A673 (cell line): ENCODE measurements at regions not wholly inside any gene's neighbourhood (a gene's known extent, or its start where the extent isn't known, plus 50 kb on each side); places are given as distances from the start of the nearest gene placed in this dataset.

Source experiments
- BruUV-seq: library from RNA; stranded (reverse); fragments of 400-500 nt; replicated peaks from 2 replicates; lab custom pipeline; 2021; lab: Mats Ljungman, UMichigan
- CTCF ChIA-PET: fragments of 300-600 bp; sonication (Branson Sonifier 250); formaldehyde crosslinking; loops from one replicate; lab custom pipeline; 2022; ENCODE audit warnings: antibody characterized with exemption; lab: Charles Lee
- POLR2A ChIA-PET: fragments of 300-600 bp; sonication (Branson Sonifier 250); formaldehyde crosslinking; loops from one replicate; lab custom pipeline; 2022; ENCODE audit warnings: antibody characterized with exemption; ENCODE audit not compliant: low non-redundant PET; lab: Charles Lee
- DNase-seq: peaks from one replicate; pipeline ENCODE4 v3.0.0-alpha.2; 2015; ENCODE audit warnings: low spot score
- H3K27ac ChIP-seq: fragments of 200-600 bp; sonication (generic); 2 replicates; pipeline ENCODE4 v1.5.1; 2016; ENCODE audit warnings: mixed run types, low read depth, mild to moderate bottlenecking, mixed read lengths, antibody characterized with exemption, low read length; ENCODE audit not compliant: poor library complexity, severe bottlenecking
- H3K27me3 ChIP-seq: fragments of 200-600 bp; sonication (generic); replicated peaks from 2 replicates; pipeline ENCODE4 v1.6.1; 2017; ENCODE audit warnings: mixed run types, low read depth, mild to moderate bottlenecking, mixed read lengths, antibody characterized with exemption, low read length; ENCODE audit not compliant: insufficient read depth, poor library complexity
- H3K36me3 ChIP-seq: fragments of 200-600 bp; sonication (generic); 2 replicates; pipeline ENCODE4 v1.6.1; 2016; ENCODE audit warnings: mixed run types, mild to moderate bottlenecking, mixed read lengths, antibody characterized with exemption, low read length; ENCODE audit not compliant: insufficient read depth, poor library complexity, severe bottlenecking
- H3K4me1 ChIP-seq: fragments of 200-600 bp; sonication (generic); 2 replicates; pipeline ENCODE4 v1.6.1; 2017; ENCODE audit warnings: mixed run types, mild to moderate bottlenecking, mixed read lengths, antibody characterized with exemption, low read length; ENCODE audit not compliant: insufficient read depth, poor library complexity, severe bottlenecking
- H3K4me3 ChIP-seq: fragments of 200-600 bp; sonication (generic); 2 replicates; pipeline ENCODE4 v1.5.1; 2016; ENCODE audit warnings: low read depth, mixed run types, mild to moderate bottlenecking, mixed read lengths, low read length; ENCODE audit not compliant: poor library complexity, severe bottlenecking
- H3K9me3 ChIP-seq: fragments of 200-600 bp; sonication (generic); 2 replicates; pipeline ENCODE4 v1.6.1; 2016; ENCODE audit warnings: mixed run types, low read depth, mild to moderate bottlenecking, mixed read lengths, antibody characterized with exemption, low read length; ENCODE audit not compliant: poor library complexity, severe bottlenecking
- EZH2 ChIP-seq: fragments of 200-600 bp; sonication (generic); IDR thresholded peaks from 2 replicates; pipeline ENCODE4 v1.6.1; 2017; ENCODE audit warnings: borderline replicate concordance, low read depth, mild to moderate bottlenecking, mixed read lengths, antibody characterized with exemption, low read length; ENCODE audit not compliant: poor library complexity, severe bottlenecking
- intact Hi-C: fragments of 100-400 bp; cut with micrococcal nuclease; formaldehyde crosslinking; loops from one replicate; pipeline ENCODE4 v1.10.0; 2022; ENCODE audit not compliant: unreplicated experiment
- TF ChIP-seq, protein P1 (sequence below): fragments of 300-800, 200-600 bp; sonication (generic); conservative IDR thresholded peaks from 2 replicates; pipeline ENCODE4 v1.5.1; 2017; ENCODE audit warnings: low read depth, mild to moderate bottlenecking, antibody characterized with exemption, low read length, moderate library complexity, mixed read lengths

DNA sequence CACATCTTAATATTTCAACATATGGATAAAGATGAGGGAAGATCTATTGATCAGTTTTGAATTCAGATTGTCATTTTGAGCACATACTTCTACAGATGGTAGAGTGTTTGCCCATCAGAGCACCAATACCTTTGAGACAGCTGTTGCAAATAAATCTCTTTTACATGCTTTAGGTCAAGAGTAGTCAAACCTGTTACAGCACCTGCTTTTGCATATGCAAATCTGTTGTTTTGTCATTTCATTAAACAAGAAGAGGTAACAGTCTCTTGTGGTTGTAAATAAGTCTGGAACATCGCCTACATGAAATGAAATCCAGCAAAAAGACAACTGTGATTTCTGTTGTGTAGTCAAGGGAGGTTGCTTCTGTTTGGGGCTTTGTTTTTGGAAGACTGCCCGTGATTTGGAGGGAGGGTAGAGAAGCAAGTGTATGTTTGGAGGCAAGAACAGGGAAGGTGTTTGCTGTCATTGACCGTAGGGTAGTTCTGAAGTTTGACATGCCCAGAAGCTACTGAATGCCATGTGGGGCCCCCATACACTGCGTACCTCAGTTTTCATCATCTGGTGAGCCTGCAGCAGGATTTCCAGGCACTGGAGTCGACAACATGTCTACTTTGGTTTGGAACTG is 233.6 kb upstream of the PPP1R3A start:
- TF ChIP-seq, protein P1, sequence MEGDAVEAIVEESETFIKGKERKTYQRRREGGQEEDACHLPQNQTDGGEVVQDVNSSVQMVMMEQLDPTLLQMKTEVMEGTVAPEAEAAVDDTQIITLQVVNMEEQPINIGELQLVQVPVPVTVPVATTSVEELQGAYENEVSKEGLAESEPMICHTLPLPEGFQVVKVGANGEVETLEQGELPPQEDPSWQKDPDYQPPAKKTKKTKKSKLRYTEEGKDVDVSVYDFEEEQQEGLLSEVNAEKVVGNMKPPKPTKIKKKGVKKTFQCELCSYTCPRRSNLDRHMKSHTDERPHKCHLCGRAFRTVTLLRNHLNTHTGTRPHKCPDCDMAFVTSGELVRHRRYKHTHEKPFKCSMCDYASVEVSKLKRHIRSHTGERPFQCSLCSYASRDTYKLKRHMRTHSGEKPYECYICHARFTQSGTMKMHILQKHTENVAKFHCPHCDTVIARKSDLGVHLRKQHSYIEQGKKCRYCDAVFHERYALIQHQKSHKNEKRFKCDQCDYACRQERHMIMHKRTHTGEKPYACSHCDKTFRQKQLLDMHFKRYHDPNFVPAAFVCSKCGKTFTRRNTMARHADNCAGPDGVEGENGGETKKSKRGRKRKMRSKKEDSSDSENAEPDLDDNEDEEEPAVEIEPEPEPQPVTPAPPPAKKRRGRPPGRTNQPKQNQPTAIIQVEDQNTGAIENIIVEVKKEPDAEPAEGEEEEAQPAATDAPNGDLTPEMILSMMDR, result no peak
- TF ChIP-seq EZH2, result no peak
- intact Hi-C loops, result no loop called here
- no peak for DNase-seq
- Histone ChIP-seq H3K4me1 (no peaks in the 10 kb centered on the region), H3K4me3 (no peak overlapping the region), H3K27me3 (peaks cover 8% of the 10 kb centered on the region), H3K27ac (no peak overlapping the region), H3K9me3 (no peaks in the 10 kb centered on the region), H3K36me3 (no peaks in the 10 kb centered on the region)
- no TSS peak for BruUV-seq
- POLR2A ChIA-PET, result no interaction called here
- CTCF ChIA-PET, result no interaction called here

- Histone ChIP-seq H3K9me3 (no peaks in the 10 kb centered on the region), H3K4me3 (no peak overlapping the region), H3K27me3 (peaks cover 10% of the 10 kb centered on the region), H3K27ac (no peak overlapping the region), H3K36me3 (no peaks in the 10 kb centered on the region), H3K4me1 (no peaks in the 10 kb centered on the region)
- no peak for DNase-seq
- POLR2A ChIA-PET, result no interaction called here
- CTCF ChIA-PET, result no interaction called here
- intact Hi-C loops, result no loop called here
- no peak for TF ChIP-seq EZH2
- TF ChIP-seq, protein P1, result no peak
- BruUV-seq, result no TSS peak
Observed at GRCh38 chr7:114151777-114152176, 233.0 kb upstream of the PPP1R3A start.

DNA sequence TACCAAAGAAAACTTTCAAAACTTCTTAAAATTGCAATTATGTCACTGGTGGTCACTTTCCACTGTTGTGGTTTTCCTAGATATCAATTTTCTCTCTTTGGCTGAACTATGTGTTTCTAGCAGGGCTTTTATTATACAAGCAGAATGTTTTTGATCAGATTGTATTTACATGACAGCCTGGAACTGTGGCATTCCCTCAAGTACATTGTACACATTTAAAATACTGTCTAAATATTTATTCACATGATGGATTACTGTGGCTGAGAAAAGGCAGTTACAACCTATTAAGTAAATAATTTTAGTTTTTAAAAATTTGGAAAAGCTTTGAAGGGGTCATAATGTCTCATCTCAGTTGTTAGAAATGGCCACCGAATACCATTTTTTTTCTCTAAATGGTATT is 231.9 kb upstream of the PPP1R3A start:
- Histone ChIP-seq H3K4me3 (no peak overlapping the region), H3K27me3 (peaks cover 16% of the 10 kb centered on the region), H3K4me1 (no peaks in the 10 kb centered on the region), H3K27ac (no peak overlapping the region), H3K36me3 (no peaks in the 10 kb centered on the region), H3K9me3 (no peaks in the 10 kb centered on the region)
- DNase-seq, result no peak
- CTCF ChIA-PET, result no interaction called here
- intact Hi-C loops, result no loop called here
- TF ChIP-seq EZH2, result no peak
- TF ChIP-seq, protein P1, result no peak
- BruUV-seq, result no TSS peak
- POLR2A ChIA-PET, result no interaction called here
